GM23338 (cell line): ENCODE measurements at regions not wholly inside any gene's neighbourhood (a gene's known extent, or its start where the extent isn't known, plus 50 kb on each side); places are given as distances from the start of the nearest gene placed in this dataset.

Experiments used
- CREB1 ChIP-seq: fragments of 250-450 bp; sonication (Bioruptor Pico); IDR thresholded peaks from 2 replicates; pipeline ENCODE4 v1.5.0; 2020; ENCODE audit warnings: low read depth, mild to moderate bottlenecking, moderate library complexity
- CTCF ChIP-seq, 2 experiments: fragments of 200-600 bp in 1 of 2; sonication (generic) in 1 of 2; conservative IDR thresholded peaks; 2 replicates each; pipeline versions ENCODE4 v1.5.1 to v1.6.1; 2016 to 2017; ENCODE audit warnings: antibody characterized with exemption in 2 of 2, low read depth in 2 of 2, mild to moderate bottlenecking in 2 of 2, moderate library complexity in 1 of 2
- ETS1 ChIP-seq: IDR thresholded peaks from 2 replicates; pipeline ENCODE4 v1.6.1; 2016; ENCODE audit warnings: antibody characterized with exemption
- EZH2 ChIP-seq: fragments of 200-600 bp; sonication (generic); IDR thresholded peaks from one replicate; pipeline ENCODE4 v1.8.0; 2017; ENCODE audit warnings: antibody characterized with exemption, mild to moderate bottlenecking, low read depth; ENCODE audit not compliant: unreplicated experiment
- EZH2phosphoT487 ChIP-seq: fragments of 200-600 bp; sonication (generic); IDR thresholded peaks from one replicate; pipeline ENCODE4 v1.8.1; 2018; ENCODE audit warnings: antibody characterized with exemption; ENCODE audit not compliant: unreplicated experiment
- JUNB ChIP-seq: IDR thresholded peaks from one replicate; pipeline ENCODE4 v1.6.1; 2016; ENCODE audit warnings: antibody characterized with exemption; ENCODE audit not compliant: unreplicated experiment
- NANOG ChIP-seq: IDR thresholded peaks from 2 replicates; pipeline ENCODE4 v1.6.1; 2016; ENCODE audit warnings: antibody characterized with exemption, borderline replicate concordance
- POLR2AphosphoS5 ChIP-seq: IDR thresholded peaks from 2 replicates; pipeline ENCODE4 v1.6.1; 2016; ENCODE audit warnings: antibody characterized with exemption, low read depth
- REST ChIP-seq: IDR thresholded peaks from one replicate; pipeline ENCODE4 v1.6.1; 2018; ENCODE audit warnings: antibody characterized with exemption; ENCODE audit not compliant: unreplicated experiment
- STAT1 ChIP-seq: IDR thresholded peaks from one replicate; pipeline ENCODE4 v1.6.1; 2016; ENCODE audit warnings: antibody characterized with exemption; ENCODE audit not compliant: unreplicated experiment
- ZNF114 ChIP-seq: fragments of 250-450 bp; sonication (Bioruptor Pico); IDR thresholded peaks from 2 replicates; pipeline ENCODE4 v1.5.0; 2020; ENCODE audit warnings: mild to moderate bottlenecking, moderate library complexity
- ZNF331 ChIP-seq: fragments of 250-450 bp; sonication (Bioruptor Pico); IDR thresholded peaks from 2 replicates; pipeline ENCODE4 v1.5.0; 2020; ENCODE audit warnings: low read depth, mild to moderate bottlenecking, moderate library complexity
- ZNF462 ChIP-seq: fragments of 250-450 bp; sonication (Bioruptor Pico); IDR thresholded peaks from 2 replicates; pipeline ENCODE4 v1.5.0; 2020; ENCODE audit warnings: mild to moderate bottlenecking, moderate library complexity

GRCh38 chr12:105759149-105759548 is 379.6 kb downstream of the NUAK1 start:
- TF ChIP-seq POLR2AphosphoS5, result no peak
- TF ChIP-seq EZH2, result no peak
- no peak; a peak in 1 of 4 replicates for TF ChIP-seq CTCF (conservative IDR thresholded peaks at IDR 0.05; ENCODE audit: low read depth in 2 of 2)
- TF ChIP-seq REST, result no peak
- no peak for TF ChIP-seq JUNB
- TF ChIP-seq EZH2phosphoT487, result no peak
- no peak for TF ChIP-seq ZNF331
- no peak for TF ChIP-seq NANOG
- no peak for TF ChIP-seq ZNF114
- TF ChIP-seq CREB1 (CRISPR knock-in tag), result no peak
- no peak for TF ChIP-seq ZNF462 (CRISPR knock-in tag)
- no peak for TF ChIP-seq ETS1
- no peak for TF ChIP-seq STAT1
